Activated CD4-positive, alpha-beta T cell treated with anti-CD3 and anti-CD28 coated beads, Interleukin-2, amount 50 U/mL, for 4 hours (primary cell): ENCODE measurements at regions not wholly inside any gene's neighbourhood (a gene's known extent, or its start where the extent isn't known, plus 50 kb on each side); places are given as distances from the start of the nearest gene placed in this dataset.
"Not testable (repeated sequence)": the region's sequence is repeated elsewhere in the genome, so short reads cannot be mapped to it uniquely, and the experiment has no call there.

Experiments used
- DNase-seq, 2 experiments: peaks; one replicate each; pipeline ENCODE4 v3.0.0-alpha.2; 2020

GRCh38 chr11:134505125-134505524, 93.1 kb upstream of the B3GAT1 start:
- DNase-seq: no peak

- no peak for DNase-seq
Observed at GRCh38 chr11:134504146-134504905, 92.3 kb upstream of the B3GAT1 start.

GRCh38 chr11:134503596-134503995, 91.6 kb upstream of the B3GAT1 start:
- no peak for DNase-seq

- no peak for DNase-seq
Observed at GRCh38 chr11:134503100-134503499, 91.1 kb upstream of the B3GAT1 start.

GRCh38 chr11:134502153-134502550, 90.1 kb upstream of the B3GAT1 start:
- no peak for DNase-seq

GRCh38 chr11:134501406-134502152, 89.5 kb upstream of the B3GAT1 start:
- no peak for DNase-seq

- no peak for DNase-seq
Observed at GRCh38 chr11:134500621-134501020, 88.6 kb upstream of the B3GAT1 start.

- no peak for DNase-seq
Observed at GRCh38 chr11:134499990-134500389, 87.9 kb upstream of the B3GAT1 start.

GRCh38 chr11:134498326-134499139, 86.5 kb upstream of the B3GAT1 start:
- no peak for DNase-seq

- no peak for DNase-seq
Observed at GRCh38 chr11:134497586-134497985, 85.5 kb upstream of the B3GAT1 start.

GRCh38 chr11:134496058-134496457, 84.0 kb upstream of the B3GAT1 start:
- not testable (repeated sequence) for DNase-seq

- not testable (repeated sequence) for DNase-seq
Observed at GRCh38 chr11:134494395-134494794, 82.4 kb upstream of the B3GAT1 start.

GRCh38 chr11:134492411-134492810, 80.4 kb upstream of the B3GAT1 start:
- not testable (repeated sequence) for DNase-seq

- no peak for DNase-seq
Observed at GRCh38 chr11:134489728-134490127, 77.7 kb upstream of the B3GAT1 start.

- no peak for DNase-seq
Observed at GRCh38 chr11:134488913-134489312, 76.9 kb upstream of the B3GAT1 start.

- DNase-seq: no peak
Observed at GRCh38 chr11:134488512-134488911, 76.5 kb upstream of the B3GAT1 start.

- no peak for DNase-seq
Observed at GRCh38 chr11:134487696-134488095, 75.7 kb upstream of the B3GAT1 start.

GRCh38 chr11:134486704-134487103, 74.7 kb upstream of the B3GAT1 start:
- no peak for DNase-seq

GRCh38 chr11:134486106-134486505, 74.1 kb upstream of the B3GAT1 start:
- no peak for DNase-seq

GRCh38 chr11:134485316-134485715, 73.3 kb upstream of the B3GAT1 start:
- no peak for DNase-seq

GRCh38 chr11:134483857-134484256, 71.8 kb upstream of the B3GAT1 start:
- no peak for DNase-seq

- DNase-seq: no peak
Observed at GRCh38 chr11:134483291-134483690, 71.2 kb upstream of the B3GAT1 start.

GRCh38 chr11:134482865-134483264, 70.8 kb upstream of the B3GAT1 start:
- no peak for DNase-seq
